Retinal pigment epithelial cell (primary cell): ENCODE measurements at regions not wholly inside any gene's neighbourhood (a gene's known extent, or its start where the extent isn't known, plus 50 kb on each side); places are given as distances from the start of the nearest gene placed in this dataset.

Experiments
- DNase-seq: peaks from one replicate; pipeline ENCODE4 v3.0.0-alpha.2; 2010; ENCODE audit warnings: low read depth
- H3K4me3 ChIP-seq: 2 replicates; pipeline ENCODE4 v1.5.1; 2011; ENCODE audit warnings: mild to moderate bottlenecking, low read length, control low read depth, moderate library complexity
- TF ChIP-seq, protein P1 (sequence below): conservative IDR thresholded peaks from 2 replicates; pipeline ENCODE4 v1.5.1; 2011; ENCODE audit warnings: low read depth, low read length, control low read depth, inconsistent platforms

DNA sequence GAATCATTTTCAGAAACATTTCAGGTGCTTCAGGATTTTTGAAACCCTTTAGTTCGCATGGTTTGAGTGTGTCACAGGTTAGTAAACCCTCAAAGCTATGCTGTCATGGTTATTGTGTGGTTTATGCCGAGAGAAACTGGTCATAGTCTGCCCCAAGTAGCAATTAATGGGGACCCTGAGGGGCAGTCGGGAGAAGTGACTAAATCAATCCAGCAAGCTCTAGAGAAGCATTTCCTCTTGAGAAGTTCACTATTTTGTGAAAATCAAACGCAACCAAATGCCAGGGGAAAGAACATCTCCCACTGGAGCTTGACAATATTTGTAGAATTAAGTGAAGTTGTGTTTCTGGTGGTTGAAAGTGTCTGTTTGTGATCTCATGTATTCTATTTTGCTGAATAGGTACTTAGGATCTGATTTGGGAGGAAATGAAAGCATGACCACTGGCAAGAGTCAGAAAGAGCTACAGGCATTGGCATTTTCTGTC lies 63.0 kb upstream of the BACH1 start:
- TF ChIP-seq, protein P1, sequence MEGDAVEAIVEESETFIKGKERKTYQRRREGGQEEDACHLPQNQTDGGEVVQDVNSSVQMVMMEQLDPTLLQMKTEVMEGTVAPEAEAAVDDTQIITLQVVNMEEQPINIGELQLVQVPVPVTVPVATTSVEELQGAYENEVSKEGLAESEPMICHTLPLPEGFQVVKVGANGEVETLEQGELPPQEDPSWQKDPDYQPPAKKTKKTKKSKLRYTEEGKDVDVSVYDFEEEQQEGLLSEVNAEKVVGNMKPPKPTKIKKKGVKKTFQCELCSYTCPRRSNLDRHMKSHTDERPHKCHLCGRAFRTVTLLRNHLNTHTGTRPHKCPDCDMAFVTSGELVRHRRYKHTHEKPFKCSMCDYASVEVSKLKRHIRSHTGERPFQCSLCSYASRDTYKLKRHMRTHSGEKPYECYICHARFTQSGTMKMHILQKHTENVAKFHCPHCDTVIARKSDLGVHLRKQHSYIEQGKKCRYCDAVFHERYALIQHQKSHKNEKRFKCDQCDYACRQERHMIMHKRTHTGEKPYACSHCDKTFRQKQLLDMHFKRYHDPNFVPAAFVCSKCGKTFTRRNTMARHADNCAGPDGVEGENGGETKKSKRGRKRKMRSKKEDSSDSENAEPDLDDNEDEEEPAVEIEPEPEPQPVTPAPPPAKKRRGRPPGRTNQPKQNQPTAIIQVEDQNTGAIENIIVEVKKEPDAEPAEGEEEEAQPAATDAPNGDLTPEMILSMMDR = no peak
- H3K4me3 ChIP-seq = no peak overlapping the region

DNA sequence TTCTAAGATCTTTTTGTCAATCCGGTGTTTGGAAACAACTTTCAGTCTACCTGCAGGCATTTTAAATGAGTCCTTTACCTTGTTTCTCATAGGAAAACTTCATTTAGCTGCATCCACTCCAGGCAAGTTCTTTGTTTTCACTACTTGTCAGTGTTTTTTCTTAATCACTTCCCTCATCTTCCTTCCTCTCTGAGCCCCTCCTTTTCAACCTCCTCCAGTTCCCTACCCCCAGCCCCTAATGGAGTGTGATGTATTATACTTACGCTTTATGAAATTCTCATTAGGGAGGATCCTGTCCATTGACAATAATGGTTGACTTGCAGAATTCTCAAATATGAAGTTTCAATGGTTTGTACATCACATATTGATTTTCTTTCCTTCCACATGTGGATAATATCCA lies 62.5 kb upstream of the BACH1 start:
- DNase-seq = no peak
- no peak overlapping the region for H3K4me3 ChIP-seq
- TF ChIP-seq, protein P1 = no peak

More for the DNA sequence above, 63.0 kb upstream of the BACH1 start:
- DNase-seq = no peak

DNA sequence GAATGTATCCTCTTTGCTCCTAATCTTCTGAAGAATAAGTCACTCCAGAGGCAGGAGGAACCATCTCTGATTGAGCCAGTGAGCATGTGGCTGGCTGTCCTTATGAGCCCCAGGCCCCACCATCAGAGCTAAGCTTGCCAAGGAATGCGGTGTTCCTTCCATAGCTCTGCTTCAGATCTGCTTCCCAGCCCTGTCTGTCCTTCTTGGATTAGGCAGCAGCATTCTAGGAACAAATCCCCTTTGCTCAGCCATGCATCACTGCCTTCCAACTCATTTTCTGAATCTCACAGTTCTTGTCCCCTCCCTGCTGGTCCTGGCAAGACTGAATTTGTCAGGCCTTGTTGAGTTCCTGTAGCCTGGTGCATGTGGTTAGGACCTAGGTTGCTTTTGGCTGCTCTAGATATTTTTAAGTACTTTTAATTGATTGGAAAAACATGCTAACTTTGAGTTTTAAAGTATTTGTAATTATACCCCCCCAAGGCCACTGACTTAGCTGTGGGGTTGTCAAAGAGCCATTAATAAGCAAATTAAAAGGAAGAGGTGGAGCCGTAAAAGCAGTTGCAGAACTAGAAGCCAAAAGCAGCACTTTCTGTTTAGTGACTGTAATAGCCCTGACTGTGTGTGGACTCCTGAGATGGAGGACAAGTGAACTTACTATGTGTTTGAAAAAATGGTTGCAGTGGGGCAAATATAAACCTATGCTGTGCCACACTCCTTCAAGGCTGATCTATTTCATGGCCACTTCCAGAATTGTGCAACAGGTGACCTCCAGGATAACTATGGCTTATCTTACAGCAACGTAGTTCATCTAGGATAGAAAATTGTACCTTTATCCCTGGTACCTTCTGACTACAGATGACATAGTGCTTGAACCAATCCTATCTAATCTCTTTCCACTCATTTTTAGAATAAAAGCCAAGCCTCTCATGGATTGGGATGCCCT lies 61.3 kb upstream of the BACH1 start:
- TF ChIP-seq, protein P1 = no peak
- H3K4me3 ChIP-seq = no peak overlapping the region
- peak; percentile 97 for DNase-seq

DNA sequence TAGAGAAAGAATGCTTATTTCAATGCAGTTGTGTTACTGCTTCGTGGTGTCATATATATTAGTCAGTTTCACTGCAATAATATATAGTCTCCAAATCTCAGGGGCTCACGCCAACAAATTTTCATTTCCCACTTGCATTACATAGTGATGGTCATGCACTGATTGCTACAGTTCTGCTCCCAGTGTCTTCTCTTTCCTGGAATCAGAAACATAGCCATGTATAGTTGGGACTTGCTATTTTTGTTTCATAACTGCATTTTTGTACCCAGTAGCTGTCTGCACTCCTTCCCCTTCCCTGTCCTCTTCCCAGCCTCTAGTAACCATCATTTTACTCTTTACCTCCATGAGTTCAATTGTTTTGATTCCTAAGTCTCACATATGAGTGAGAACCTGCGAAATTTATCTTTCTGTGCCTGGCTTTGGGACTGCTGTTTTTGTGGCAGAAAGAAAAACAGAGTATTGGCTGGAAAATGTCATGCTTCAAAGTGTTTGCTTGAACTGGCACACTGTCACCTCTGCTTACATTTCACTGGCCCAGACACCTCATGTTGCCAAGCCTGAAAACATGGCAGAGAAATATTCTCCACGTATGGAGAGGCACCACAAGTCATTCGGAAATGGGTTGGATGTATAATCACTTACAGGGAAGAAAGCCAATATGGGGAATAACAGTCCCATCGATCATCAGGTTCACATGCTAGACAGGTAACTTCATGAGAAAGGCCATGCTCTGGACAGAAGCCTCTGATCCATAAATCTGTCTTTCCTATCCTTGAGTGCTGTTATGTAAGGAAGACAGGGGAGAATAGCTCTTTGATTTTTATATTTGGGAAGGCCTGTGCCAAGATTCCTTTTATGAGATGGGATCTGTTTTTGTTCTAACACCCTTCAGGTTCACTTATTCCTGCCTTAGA lies 60.4 kb upstream of the BACH1 start:
- H3K4me3 ChIP-seq = no peak overlapping the region
- no peak for DNase-seq
- TF ChIP-seq, protein P1 = no peak

DNA sequence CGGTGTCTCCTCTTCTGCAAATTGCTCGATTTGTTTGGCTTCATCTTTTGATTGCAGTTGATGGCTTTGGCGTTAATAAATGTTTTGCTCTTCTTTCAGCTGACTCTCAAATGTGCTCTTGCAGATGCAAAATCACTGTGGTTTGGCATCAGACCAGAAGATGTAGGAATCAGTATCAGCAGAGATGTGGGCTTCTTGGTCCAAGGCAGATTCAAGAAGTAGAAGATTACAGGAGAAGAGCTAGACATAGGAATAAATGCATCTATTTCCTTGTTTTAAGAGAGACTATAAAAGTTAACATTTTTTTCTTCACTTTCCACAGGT lies 59.8 kb upstream of the BACH1 start:
- DNase-seq = no peak
- H3K4me3 ChIP-seq = no peak overlapping the region
- TF ChIP-seq, protein P1 = no peak

DNA sequence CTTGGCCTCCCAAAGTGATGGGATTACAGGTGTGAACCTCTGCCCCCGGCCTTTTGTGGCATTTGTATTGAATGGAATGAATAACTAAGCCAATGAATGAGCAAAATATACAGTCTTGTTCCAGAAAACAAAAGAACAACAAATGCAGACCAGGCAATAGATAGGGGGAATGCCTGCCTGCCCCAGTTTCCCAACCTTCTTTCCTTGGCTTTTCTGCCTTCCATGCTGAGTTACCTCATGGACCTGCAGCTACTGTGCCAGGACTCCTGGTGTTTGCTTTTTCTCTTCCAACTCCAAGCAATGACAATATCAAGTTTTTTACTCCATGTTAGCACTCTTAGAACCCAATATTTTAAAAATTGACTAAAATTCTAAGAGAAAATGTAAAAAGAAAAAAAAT lies 58.6 kb upstream of the BACH1 start:
- TF ChIP-seq, protein P1 = no peak
- H3K4me3 ChIP-seq = no peak overlapping the region
- no peak for DNase-seq
